H1 (cell line): ENCODE measurements at regions not wholly inside any gene's neighbourhood (a gene's known extent, or its start where the extent isn't known, plus 50 kb on each side); places are given as distances from the start of the nearest gene placed in this dataset.

Experiments used
- CTCF ChIA-PET: fragments of 300-600 bp; sonication (Branson Sonifier 250); formaldehyde crosslinking; loops from one replicate; lab custom pipeline; 2021; ENCODE audit not compliant: partially characterized antibody; lab: Charles Lee
- POLR2A ChIA-PET: fragments of 300-600 bp; sonication (Branson Sonifier 250); formaldehyde crosslinking; loops from one replicate; lab custom pipeline; 2021; ENCODE audit warnings: inconsistent platforms; ENCODE audit not compliant: partially characterized antibody; lab: Charles Lee
- DNase-seq, 2 experiments: peaks; one replicate each; pipeline versions ENCODE4 v3.0.0 to v3.0.0-alpha.2; 2010 to 2022; ENCODE audit warnings: low spot score in 2 of 2, low read depth in 1 of 2, mixed read lengths in 1 of 2
- FAIRE-seq: peaks from 2 replicates; lab custom pipeline; 2011; peaks lifted over from hg19 to GRCh38; lab: Jason Lieb, UNC
- H2AFZ ChIP-seq: 2 replicates; pipeline ENCODE4 v1.8.1; 2012; ENCODE audit warnings: low read length, inconsistent platforms
- H2AK5ac ChIP-seq: 2 replicates; pipeline ENCODE4 v1.6.1; 2013; ENCODE audit warnings: low read depth, low read length
- H2BK120ac ChIP-seq: replicated peaks from 2 replicates; pipeline ENCODE3; 2013; ENCODE audit warnings: low read depth, low read length, inconsistent platforms
- H2BK12ac ChIP-seq: 2 replicates; pipeline ENCODE4 v1.6.1; 2013; ENCODE audit warnings: low read depth, low read length
- H2BK15ac ChIP-seq: 2 replicates; pipeline ENCODE4 v1.6.1; 2013; ENCODE audit warnings: low read length
- H2BK20ac ChIP-seq: 2 replicates; pipeline ENCODE4 v1.6.1; 2013; ENCODE audit warnings: low read length
- H2BK5ac ChIP-seq: 2 replicates; pipeline ENCODE4 v1.6.1; 2013; ENCODE audit warnings: low read depth, low read length
- H3K14ac ChIP-seq: 2 replicates; pipeline ENCODE4 v1.6.1; 2013; ENCODE audit warnings: inconsistent platforms; ENCODE audit not compliant: insufficient read length
- H3K18ac ChIP-seq: 2 replicates; pipeline ENCODE4 v1.6.1; 2013; ENCODE audit warnings: low read length; ENCODE audit errors: extremely low read depth
- H3K23ac ChIP-seq: 2 replicates; pipeline ENCODE4 v1.6.1; 2013; ENCODE audit warnings: inconsistent platforms; ENCODE audit not compliant: insufficient read length
- H3K23me2 ChIP-seq: 2 replicates; pipeline ENCODE4 v1.6.1; 2013; ENCODE audit warnings: low read depth, low read length
- H3K27ac ChIP-seq: 2 replicates; pipeline ENCODE4 v1.6.1; 2011; ENCODE audit warnings: low read depth, low read length, inconsistent platforms
- H3K27me3 ChIP-seq, 4 experiments: replicated peaks in 1 of 4; 1 replicate in 1 of 4; 2 replicates in 3 of 4; pipeline versions ENCODE4 v1.6.1 to v1.8.1; 2011 to 2013; ENCODE audit warnings: low read length in 3 of 4, mild to moderate bottlenecking in 3 of 4, inconsistent platforms in 2 of 4, mixed read lengths in 2 of 4, moderate library complexity in 1 of 4; ENCODE audit not compliant: control insufficient read depth in 3 of 4, insufficient read depth in 3 of 4; ENCODE audit errors: extremely low read depth in 1 of 4
- H3K36me3 ChIP-seq, 4 experiments: 2 replicates each; pipeline versions ENCODE4 v1.6.1 to v1.8.1; 2011 to 2013; ENCODE audit warnings: mild to moderate bottlenecking in 4 of 4, low read length in 3 of 4, moderate library complexity in 2 of 4, control low read depth in 1 of 4, inconsistent platforms in 1 of 4; ENCODE audit not compliant: insufficient read depth in 4 of 4, control insufficient read depth in 2 of 4
- H3K4ac ChIP-seq: replicated peaks from 2 replicates; pipeline ENCODE3; 2013; ENCODE audit warnings: low read length, low read depth, mixed read lengths, inconsistent platforms; ENCODE audit not compliant: insufficient read length
- H3K4me1 ChIP-seq, 4 experiments: replicated peaks in 1 of 4; 1 replicate in 1 of 4; 2 replicates in 3 of 4; pipeline versions ENCODE4 v1.6.1 to v1.8.1; 2011 to 2013; ENCODE audit warnings: low read length in 3 of 4, inconsistent platforms in 2 of 4, mixed read lengths in 1 of 4; ENCODE audit not compliant: insufficient read depth in 4 of 4, control insufficient read depth in 3 of 4
- H3K4me2 ChIP-seq, 2 experiments: 2 replicates each; pipeline versions ENCODE4 v1.6.1 to v1.8.1; 2011 to 2013; ENCODE audit warnings: low read depth in 2 of 2, low read length in 2 of 2, control low read depth in 1 of 2, inconsistent platforms in 1 of 2, mild to moderate bottlenecking in 1 of 2; ENCODE audit not compliant: insufficient read depth in 1 of 2
- H3K4me3 ChIP-seq, 4 experiments: fragments of 200-600, 300-600 bp in 1 of 4; sonication (generic), shearing (Covaris generic), sonication (Bioruptor Twin) in 1 of 4; 2 replicates each; pipeline versions ENCODE4 v1.5.1 to v1.8.1; 2011 to 2016; ENCODE audit warnings: low read length in 4 of 4, low read depth in 3 of 4, control low read depth in 2 of 4, inconsistent platforms in 2 of 4, mild to moderate bottlenecking in 2 of 4, mixed read lengths in 1 of 4, moderate library complexity in 1 of 4; ENCODE audit not compliant: insufficient read depth in 2 of 4; ENCODE audit errors: extremely low read depth in 1 of 4
- H3K56ac ChIP-seq: replicated peaks from 2 replicates; pipeline ENCODE3; 2013; ENCODE audit warnings: low read depth, mild to moderate bottlenecking, mixed read lengths, low read length, inconsistent platforms; ENCODE audit not compliant: insufficient read length
- H3K79me1 ChIP-seq: 2 replicates; pipeline ENCODE4 v1.6.1; 2013; ENCODE audit warnings: low read depth, low read length, control low read depth
- H3K79me2 ChIP-seq, 2 experiments: 2 replicates each; pipeline versions ENCODE4 v1.6.1 to v1.8.1; 2012 to 2013; ENCODE audit warnings: low read length in 2 of 2, mild to moderate bottlenecking in 2 of 2, inconsistent platforms in 1 of 2; ENCODE audit not compliant: insufficient read depth in 2 of 2, control insufficient read depth in 1 of 2
- H3K9ac ChIP-seq, 4 experiments: replicated peaks in 1 of 4; 1 replicate in 1 of 4; 2 replicates in 3 of 4; pipeline versions ENCODE4 v1.6.1 to v1.8.1; 2011 to 2013; ENCODE audit warnings: low read depth in 3 of 4, low read length in 3 of 4, control low read depth in 2 of 4, mild to moderate bottlenecking in 2 of 4, moderate library complexity in 2 of 4, inconsistent platforms in 1 of 4; ENCODE audit errors: extremely low read depth in 1 of 4
- H3K9me3 ChIP-seq, 2 experiments: 2 replicates each; pipeline versions ENCODE4 v1.6.1 to v1.8.1; 2012 to 2013; ENCODE audit warnings: mild to moderate bottlenecking in 2 of 2, moderate library complexity in 2 of 2, control low read depth in 1 of 2, inconsistent platforms in 1 of 2, low read depth in 1 of 2, low read length in 1 of 2, mixed read lengths in 1 of 2; ENCODE audit not compliant: insufficient read depth in 2 of 2
- H4K20me1 ChIP-seq, 2 experiments: replicated peaks in 1 of 2; 2 replicates each; pipeline versions ENCODE3 to v1.8.1; 2011 to 2013; ENCODE audit warnings: inconsistent platforms in 2 of 2, low read length in 2 of 2, mild to moderate bottlenecking in 1 of 2; ENCODE audit not compliant: insufficient read depth in 2 of 2, control insufficient read depth in 1 of 2
- H4K5ac ChIP-seq: 2 replicates; pipeline ENCODE4 v1.6.1; 2013; ENCODE audit warnings: low read length, low read depth, mixed read lengths, inconsistent platforms; ENCODE audit not compliant: insufficient read length
- H4K8ac ChIP-seq: 2 replicates; pipeline ENCODE4 v1.8.0; 2013; ENCODE audit warnings: mild to moderate bottlenecking, moderate library complexity, low read length, inconsistent platforms; ENCODE audit not compliant: insufficient read depth; ENCODE audit errors: extremely low read depth
- H4K91ac ChIP-seq: replicated peaks from 2 replicates; pipeline ENCODE3; 2013; ENCODE audit warnings: low read length, mixed read lengths, inconsistent platforms; ENCODE audit not compliant: insufficient read length
- EZH2 ChIP-seq: fragments of 200-600 bp; sonication (generic); IDR thresholded peaks from 2 replicates; pipeline ENCODE4 v1.7.1; 2012; ENCODE audit warnings: low read depth, mild to moderate bottlenecking, moderate library complexity, low read length, inconsistent platforms; ENCODE audit not compliant: severe bottlenecking
- FOSL1 ChIP-seq: IDR thresholded peaks from 2 replicates; pipeline ENCODE4 v1.6.1; 2011; ENCODE audit warnings: mild to moderate bottlenecking, low read depth, low read length, moderate library complexity; ENCODE audit not compliant: insufficient read depth
- HDAC2 ChIP-seq, 2 experiments: fragments of 300-600 bp in 1 of 2; sonication (generic) in 1 of 2; IDR thresholded peaks; 2 replicates each; pipeline ENCODE4 v1.6.1; 2011 to 2012; ENCODE audit warnings: low read depth in 2 of 2, low read length in 2 of 2, mild to moderate bottlenecking in 2 of 2, moderate library complexity in 2 of 2, borderline replicate concordance in 1 of 2, inconsistent platforms in 1 of 2
- KDM1A ChIP-seq: fragments of 200-600, 300-600 bp; sonication (generic); IDR thresholded peaks from 2 replicates; pipeline ENCODE4 v1.7.1; 2016; ENCODE audit warnings: mild to moderate bottlenecking, low read length, borderline replicate concordance
- MAFK ChIP-seq: IDR thresholded peaks from 2 replicates; pipeline ENCODE4 v1.6.1; 2012; ENCODE audit warnings: low read depth, mild to moderate bottlenecking, improper control_type of control experiment, low read length
- PHF8 ChIP-seq: fragments of 200-600 bp; sonication (generic); conservative IDR thresholded peaks from 2 replicates; pipeline ENCODE4 v1.7.1; 2012; ENCODE audit warnings: low read depth, mild to moderate bottlenecking, inconsistent platforms, low read length, moderate library complexity
- RAD21 ChIP-seq, 2 experiments: IDR thresholded peaks in 1 of 2; conservative IDR thresholded peaks in 1 of 2; 2 replicates each; pipeline ENCODE4 v1.6.1; 2011; ENCODE audit warnings: low read depth in 2 of 2, low read length in 2 of 2, improper control_type of control experiment in 1 of 2, inconsistent platforms in 1 of 2, mild to moderate bottlenecking in 1 of 2, moderate library complexity in 1 of 2
- RXRA ChIP-seq: IDR thresholded peaks from 2 replicates; pipeline ENCODE4 v1.6.1; 2011; ENCODE audit warnings: low read depth, mild to moderate bottlenecking, low read length, moderate library complexity; ENCODE audit not compliant: insufficient read depth
- SP2 ChIP-seq: IDR thresholded peaks from 2 replicates; pipeline ENCODE4 v1.6.1; 2012; ENCODE audit warnings: mild to moderate bottlenecking, low read length, inconsistent platforms
- TCF12 ChIP-seq: IDR thresholded peaks from 2 replicates; pipeline ENCODE4 v1.6.1; 2011; ENCODE audit warnings: low read depth, mild to moderate bottlenecking, low read length
- WGBS, 2 experiments: shearing (Covaris generic) in 1 of 2; methylation state at CpG; one replicate each; pipeline versions ENCODE4 v1.1.6 to v1.1.7; 2013 to 2015; ENCODE audit warnings: low lambda C conversion rate in 2 of 2, mixed read lengths in 2 of 2, inconsistent platforms in 1 of 2, low coverage in 1 of 2, missing lambda C conversion rate in 1 of 2; ENCODE audit not compliant: insufficient replicate concordance in 2 of 2, insufficient coverage in 1 of 2, insufficient read length in 1 of 2; ENCODE audit errors: extremely low coverage in 1 of 2, missing lambda C conversion rate in 1 of 2; 5-methylcytosine and 5-hydroxymethylcytosine counted together
- TF ChIP-seq, protein P1 (sequence below): IDR thresholded peaks from 2 replicates; pipeline ENCODE4 v1.6.1; 2012; ENCODE audit warnings: inconsistent platforms

DNA sequence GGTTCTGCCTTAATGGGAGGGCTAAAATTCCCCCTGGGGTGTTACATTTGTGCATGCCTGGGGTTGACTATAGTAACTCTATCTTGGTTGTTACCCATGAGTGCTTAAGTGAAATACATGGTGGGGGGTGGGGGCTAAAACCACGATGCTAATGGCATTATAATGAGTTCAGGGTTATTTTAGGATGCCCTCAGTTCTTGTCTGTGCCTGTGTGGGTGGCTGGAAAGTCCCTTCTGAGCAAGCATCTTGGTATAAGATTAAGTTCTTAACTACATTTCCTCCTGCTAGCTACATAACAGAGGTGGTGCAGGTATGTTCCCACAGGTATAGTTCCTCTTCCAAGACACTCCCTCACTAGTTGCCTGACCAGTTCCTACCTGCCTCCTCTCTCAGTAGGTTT is 822.3 kb downstream of the LRFN5 start:
- H3K9me3 ChIP-seq: no peaks in the 10 kb centered on the region
- H4K91ac ChIP-seq: no peak overlapping the region
- no peak overlapping the region for H2BK12ac ChIP-seq
- no peak overlapping the region for H3K4me2 ChIP-seq
- no peaks in the 10 kb centered on the region for H3K36me3 ChIP-seq
- no peak overlapping the region for H4K5ac ChIP-seq
- TF ChIP-seq KDM1A: no peak
- TF ChIP-seq, protein P1, sequence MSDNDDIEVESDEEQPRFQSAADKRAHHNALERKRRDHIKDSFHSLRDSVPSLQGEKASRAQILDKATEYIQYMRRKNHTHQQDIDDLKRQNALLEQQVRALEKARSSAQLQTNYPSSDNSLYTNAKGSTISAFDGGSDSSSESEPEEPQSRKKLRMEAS: no peak
- no peak for TF ChIP-seq FOSL1
- TF ChIP-seq PHF8: no peak
- TF ChIP-seq EZH2: no peak
- TF ChIP-seq HDAC2 (IDR thresholded peaks at IDR 0.05; ENCODE audit: borderline replicate concordance in 1 of 2, low read depth in 2 of 2, low read length in 2 of 2): no peak
- TF ChIP-seq RAD21 (IDR thresholded peaks at IDR 0.05 in 1 of 2, conservative IDR thresholded peaks at IDR 0.05 in 1 of 2; ENCODE audit: low read depth in 2 of 2, low read length in 2 of 2): no peak
- no peak for TF ChIP-seq SP2
- TF ChIP-seq RXRA: no peak
- TF ChIP-seq TCF12: no peak
- no peak for TF ChIP-seq MAFK
- H3K56ac ChIP-seq: no peak overlapping the region
- H3K79me2 ChIP-seq: no peaks in the 10 kb centered on the region
- no peak overlapping the region for H3K23ac ChIP-seq
- no peaks in the 10 kb centered on the region for H3K79me1 ChIP-seq
- no peaks in the 10 kb centered on the region for H3K4me1 ChIP-seq
- H3K27me3 ChIP-seq: no peaks in the 10 kb centered on the region
- WGBS, 2 experiments: 100% methylated on average over 1 of the region's 1 CpG; no CpG with 5 or more reads in 1 of the 2 experiments
- no peak overlapping the region for H4K8ac ChIP-seq
- no peak overlapping the region for H2BK15ac ChIP-seq
- no peak overlapping the region for H3K4me3 ChIP-seq
- H2AK5ac ChIP-seq: no peak overlapping the region
- no peak overlapping the region for H3K27ac ChIP-seq
- CTCF ChIA-PET: no interaction called here
- H3K4ac ChIP-seq: no peak overlapping the region
- DNase-seq (no peak), FAIRE-seq (no peak)
- no peak overlapping the region for H2BK5ac ChIP-seq
- POLR2A ChIA-PET: no interaction called here
- H2BK20ac ChIP-seq: no peak overlapping the region
- no peak overlapping the region for H2BK120ac ChIP-seq
- H3K23me2 ChIP-seq: no peaks in the 10 kb centered on the region
- H3K18ac ChIP-seq: no peak overlapping the region
- H4K20me1 ChIP-seq: no peaks in the 10 kb centered on the region
- H3K9ac ChIP-seq: no peak overlapping the region
- 0 out of 2 replicates have a peak overlapping the region, but pooled peaks have one; percentile 73 for H2AFZ ChIP-seq
- H3K14ac ChIP-seq: no peak overlapping the region
